GM21390 (cell line): ENCODE measurements at regions not wholly inside any gene's neighbourhood (a gene's known extent, or its start where the extent isn't known, plus 50 kb on each side); places are given as distances from the start of the nearest gene placed in this dataset.
"Not testable (repeated sequence)": the region's sequence is repeated elsewhere in the genome, so short reads cannot be mapped to it uniquely, and the experiment has no call there.

Source experiments
- ATAC-seq: cut with Tn5 transposase; IDR thresholded peaks from one replicate; pipeline ENCODE4 v1.9.1; 2021; ENCODE audit not compliant: unreplicated experiment

- no peak for ATAC-seq
Measured at GRCh38 chr4:128459547-128459946, 171.9 kb upstream of the PGRMC2 start.

- ATAC-seq = no peak
Measured at GRCh38 chr4:128458816-128459215, 171.2 kb upstream of the PGRMC2 start.

GRCh38 chr4:128457726-128458125 is 170.1 kb upstream of the PGRMC2 start:
- no peak for ATAC-seq

GRCh38 chr4:128456171-128456570 is 168.6 kb upstream of the PGRMC2 start:
- ATAC-seq = no peak

GRCh38 chr4:128455480-128455879 is 167.9 kb upstream of the PGRMC2 start:
- ATAC-seq = no peak

- ATAC-seq = no peak
Measured at GRCh38 chr4:128454881-128455280, 167.3 kb upstream of the PGRMC2 start.

GRCh38 chr4:128454281-128454871 is 166.8 kb upstream of the PGRMC2 start:
- ATAC-seq = peak; percentile 100

GRCh38 chr4:128452415-128452814 is 164.8 kb upstream of the PGRMC2 start:
- ATAC-seq = no peak

- ATAC-seq = no peak
Measured at GRCh38 chr4:128451270-128451905, 163.8 kb upstream of the PGRMC2 start.

- ATAC-seq = no peak
Measured at GRCh38 chr4:128450326-128451120, 162.9 kb upstream of the PGRMC2 start.

GRCh38 chr4:128449251-128449650 is 161.6 kb upstream of the PGRMC2 start:
- no peak for ATAC-seq

- no peak for ATAC-seq
Measured at GRCh38 chr4:128444544-128445302, 157.1 kb upstream of the PGRMC2 start.

- no peak for ATAC-seq
Measured at GRCh38 chr4:128440923-128441322, 153.3 kb upstream of the PGRMC2 start.

- ATAC-seq = not testable (repeated sequence)
Measured at GRCh38 chr4:128437023-128437422, 149.4 kb upstream of the PGRMC2 start.

GRCh38 chr4:128429023-128429613 is 141.5 kb upstream of the PGRMC2 start:
- not testable (repeated sequence) for ATAC-seq

- ATAC-seq = no peak
Measured at GRCh38 chr4:128428397-128428796, 140.8 kb upstream of the PGRMC2 start.

GRCh38 chr4:128427832-128428366 is 140.3 kb upstream of the PGRMC2 start:
- no peak for ATAC-seq

- ATAC-seq = no peak
Measured at GRCh38 chr4:128424527-128425497, 137.2 kb upstream of the PGRMC2 start.

GRCh38 chr4:128422296-128422695 is 134.7 kb upstream of the PGRMC2 start:
- ATAC-seq = not testable (repeated sequence)

- ATAC-seq = no peak
Measured at GRCh38 chr4:128416921-128417320, 129.3 kb upstream of the PGRMC2 start.
